IPS DF 4.7 (cell line): ENCODE measurements at regions not wholly inside any gene's neighbourhood (a gene's known extent, or its start where the extent isn't known, plus 50 kb on each side); places are given as distances from the start of the nearest gene placed in this dataset.
A peak's percentile ranks its signal among the peaks of the same experiment; 100 is the strongest.

Source experiments
- DNase-seq: peaks from one replicate; pipeline ENCODE4 v3.0.0-alpha.2; 2013; ENCODE audit warnings: low spot score; ENCODE audit errors: extremely low read depth

GRCh38 chr1:168960595-168960994, 145.9 kb upstream of the ATP1B1 start:
- no peak for DNase-seq

DNA sequence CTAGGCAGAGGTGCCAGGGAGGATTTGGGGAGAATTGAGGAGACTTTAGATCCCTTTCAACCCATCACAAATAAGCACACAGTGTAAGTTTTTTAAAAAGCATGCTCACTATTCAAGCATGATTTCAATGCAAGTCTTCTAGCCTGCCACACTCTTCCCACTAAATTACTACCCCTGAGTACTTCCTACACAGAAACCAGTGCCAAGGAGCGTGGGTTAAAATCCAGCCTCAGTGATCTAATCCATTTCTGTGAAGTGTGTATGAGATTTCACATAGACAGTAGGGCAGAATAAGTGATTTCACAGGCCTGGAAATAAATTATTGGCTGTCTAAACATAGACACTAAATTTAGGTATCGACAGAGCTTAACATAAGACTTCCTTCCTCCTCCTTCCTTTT, 142.9 kb upstream of the ATP1B1 start:
- no peak for DNase-seq

DNA sequence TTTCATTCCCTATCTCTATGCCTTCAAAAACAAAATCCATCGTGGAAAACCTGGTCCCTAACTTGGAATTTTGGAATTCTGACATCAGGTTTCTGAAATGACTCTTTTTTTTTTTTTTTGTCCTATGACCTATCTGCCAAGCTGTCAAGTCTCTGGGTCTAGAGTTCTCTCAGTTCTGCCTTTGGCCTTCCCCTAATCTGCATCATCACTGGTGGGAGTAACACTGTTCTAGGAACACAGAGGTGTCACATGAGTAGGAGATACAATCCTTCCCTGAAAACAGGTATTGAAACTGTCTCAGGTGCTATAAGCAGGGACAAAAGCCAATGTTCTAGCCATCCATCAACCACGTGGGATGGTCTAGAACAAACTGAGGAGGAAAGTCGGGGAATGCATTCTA, 142.0 kb upstream of the ATP1B1 start:
- no peak for DNase-seq

DNA sequence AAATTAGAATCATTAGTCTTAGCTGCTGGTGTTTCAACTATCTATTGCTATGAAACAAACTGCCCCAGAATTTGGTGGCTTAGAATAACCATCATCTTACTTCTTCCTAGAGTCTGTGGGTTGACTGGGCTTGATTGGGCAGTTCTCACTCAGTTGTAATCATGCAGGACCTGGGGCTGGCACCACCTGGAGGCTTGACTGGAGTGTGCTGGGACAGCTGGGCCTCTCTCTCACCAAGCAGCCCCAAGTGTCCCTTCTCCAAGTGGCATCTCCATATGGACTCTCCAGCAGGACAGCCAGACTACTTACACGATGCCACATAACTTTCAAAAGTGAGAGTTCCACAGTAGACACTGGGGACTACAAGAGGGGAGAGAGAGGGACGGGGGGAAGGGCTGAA, 140.3 kb upstream of the ATP1B1 start:
- DNase-seq: no peak

GRCh38 chr1:168966636-168967035, 139.9 kb upstream of the ATP1B1 start:
- DNase-seq: no peak

DNA sequence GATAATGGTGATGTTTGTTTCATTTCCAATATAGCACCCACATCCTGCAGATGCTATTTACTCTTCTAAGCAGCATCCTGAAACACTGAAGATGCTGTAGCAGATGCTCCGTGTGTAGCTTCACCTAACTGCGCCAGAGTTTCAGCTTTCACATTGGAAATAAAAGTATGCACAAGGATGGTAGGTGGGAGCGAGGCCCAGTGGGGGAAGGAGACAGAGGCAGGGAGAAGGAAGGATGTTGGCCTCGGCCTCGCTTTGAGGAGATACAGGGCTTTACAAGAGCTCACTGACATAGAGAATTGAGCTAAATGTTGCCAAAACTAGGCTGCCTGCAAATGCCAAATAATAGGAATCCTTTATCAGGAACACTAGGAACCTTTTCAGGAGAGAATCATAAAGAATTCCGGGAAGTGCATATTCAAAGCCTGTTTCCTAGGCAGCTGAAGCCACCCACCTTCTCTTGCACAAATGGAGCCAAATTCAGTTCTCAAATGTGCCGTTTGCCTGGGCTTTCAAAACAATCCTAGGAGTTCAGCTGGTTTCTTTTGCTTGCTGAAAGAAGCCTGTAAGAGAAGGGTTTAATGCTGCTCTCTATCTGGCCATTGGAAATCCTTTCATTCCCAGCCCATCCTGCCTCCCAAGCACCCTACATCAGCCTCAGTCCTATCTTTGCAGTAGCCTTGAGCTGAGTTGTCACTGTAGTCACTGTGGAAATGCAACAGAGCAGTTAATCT, 135.4 kb upstream of the ATP1B1 start:
- DNase-seq: no peak

DNA sequence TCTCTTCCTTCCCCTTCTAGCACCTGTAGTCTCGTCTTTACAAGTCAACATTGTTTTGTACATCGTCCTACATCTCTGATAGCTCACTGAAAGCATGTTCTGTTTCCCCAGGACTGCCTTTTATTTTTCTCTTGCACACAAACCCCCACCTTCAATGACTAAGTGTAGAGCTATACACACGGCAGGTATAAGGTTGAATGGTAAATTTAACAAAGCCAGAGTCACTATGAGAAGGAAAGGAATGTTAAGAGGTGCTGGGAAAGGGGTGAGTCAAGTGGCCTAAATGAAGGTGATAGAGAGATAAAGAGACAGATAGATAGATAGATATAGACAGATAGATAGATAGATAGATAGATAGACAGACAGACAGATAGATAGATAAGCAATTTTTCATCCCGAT, 134.3 kb upstream of the ATP1B1 start:
- DNase-seq: no peak

GRCh38 chr1:168972887-168973286, 133.6 kb upstream of the ATP1B1 start:
- no peak for DNase-seq

- no peak for DNase-seq
Observed at GRCh38 chr1:168974117-168974516, 132.4 kb upstream of the ATP1B1 start.

GRCh38 chr1:168974611-168975010, 131.9 kb upstream of the ATP1B1 start:
- no peak for DNase-seq

- DNase-seq: no peak
Observed at GRCh38 chr1:168976267-168976666, 130.2 kb upstream of the ATP1B1 start.

DNA sequence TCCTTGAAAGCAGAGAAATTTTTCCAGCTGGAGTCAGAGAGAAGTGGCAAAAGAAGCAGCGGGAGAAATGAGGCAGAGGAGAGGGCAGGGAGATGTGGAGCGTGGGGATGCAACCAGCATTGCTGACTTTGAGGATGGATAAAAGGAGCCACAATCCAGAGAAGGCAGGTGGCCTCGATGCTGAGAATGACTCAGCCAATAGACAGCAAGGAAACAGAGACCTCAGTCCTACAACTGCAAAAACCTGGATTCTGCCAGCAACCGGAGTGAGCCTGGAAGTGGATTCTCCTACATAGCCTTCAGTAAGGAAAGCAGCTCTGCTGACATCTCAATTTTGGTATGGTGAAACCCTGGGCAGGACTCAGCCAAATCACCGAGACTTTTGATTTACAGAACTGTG, 128.9 kb upstream of the ATP1B1 start:
- DNase-seq: peak; percentile 9

DNA sequence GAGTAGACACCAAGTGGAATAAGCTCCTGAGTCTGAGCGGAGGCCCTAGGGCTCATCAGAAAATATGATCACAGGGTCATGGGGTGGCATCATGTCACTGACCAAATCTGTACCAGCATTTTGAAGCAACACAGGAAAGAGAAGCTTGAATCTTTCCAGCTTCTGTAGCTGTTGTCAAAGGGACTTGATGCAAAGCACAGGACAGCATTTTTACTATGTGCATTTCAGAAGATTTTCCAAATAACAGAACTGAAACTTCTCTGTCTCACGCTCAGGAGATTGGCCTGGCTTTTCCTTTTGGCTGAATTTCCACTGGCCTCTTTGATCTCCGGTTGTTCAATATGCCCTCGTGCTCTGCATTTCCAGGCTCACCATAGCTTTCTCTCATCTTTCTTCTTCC, 127.2 kb upstream of the ATP1B1 start:
- DNase-seq: no peak

GRCh38 chr1:168980180-168980579, 126.3 kb upstream of the ATP1B1 start:
- no peak for DNase-seq

GRCh38 chr1:168980656-168981055, 125.8 kb upstream of the ATP1B1 start:
- DNase-seq: no peak

DNA sequence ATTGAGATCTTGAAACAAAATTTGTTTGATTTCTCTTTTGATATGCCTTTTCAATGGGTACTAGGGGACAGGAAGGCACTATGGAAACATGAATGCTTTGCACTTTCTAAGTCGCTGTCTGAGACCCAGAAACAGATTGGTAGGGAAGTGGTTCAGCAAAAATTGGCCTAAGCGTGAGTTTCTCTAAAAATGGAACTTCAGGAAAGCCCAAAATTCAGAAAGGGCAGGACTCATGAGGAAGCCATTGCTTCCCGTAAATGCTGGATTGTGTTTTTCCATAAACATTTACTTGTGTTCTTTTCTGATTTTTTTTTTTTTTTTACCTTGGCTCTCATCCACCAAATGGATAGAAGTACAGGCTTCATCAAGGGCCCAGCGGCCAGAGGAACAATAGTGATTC, 123.7 kb upstream of the ATP1B1 start:
- no peak for DNase-seq

GRCh38 chr1:168987330-168987729, 119.2 kb upstream of the ATP1B1 start:
- DNase-seq: no peak

DNA sequence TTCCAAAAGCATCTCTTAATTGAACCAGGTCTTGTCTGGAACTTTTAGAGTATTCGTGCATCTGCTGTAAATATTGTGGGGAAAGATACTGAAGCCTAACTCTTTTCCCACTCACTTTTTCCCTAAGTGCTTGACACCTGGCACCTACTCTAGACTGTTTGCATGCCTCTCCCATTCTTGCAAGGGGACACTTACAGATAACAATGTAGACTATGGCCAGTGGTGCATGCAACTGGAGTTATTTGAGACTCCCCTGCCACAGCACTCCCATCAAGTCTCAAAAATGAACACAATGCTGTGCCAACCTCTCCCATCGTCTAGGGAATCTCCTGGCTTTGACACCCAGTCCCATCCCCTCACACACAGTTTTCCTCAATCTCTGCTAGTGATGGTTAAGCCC, 118.6 kb upstream of the ATP1B1 start:
- no peak for DNase-seq

GRCh38 chr1:168989985-168990384, 116.5 kb upstream of the ATP1B1 start:
- DNase-seq: no peak

- DNase-seq: no peak
Observed at GRCh38 chr1:168991667-168992475, 114.6 kb upstream of the ATP1B1 start.

DNA sequence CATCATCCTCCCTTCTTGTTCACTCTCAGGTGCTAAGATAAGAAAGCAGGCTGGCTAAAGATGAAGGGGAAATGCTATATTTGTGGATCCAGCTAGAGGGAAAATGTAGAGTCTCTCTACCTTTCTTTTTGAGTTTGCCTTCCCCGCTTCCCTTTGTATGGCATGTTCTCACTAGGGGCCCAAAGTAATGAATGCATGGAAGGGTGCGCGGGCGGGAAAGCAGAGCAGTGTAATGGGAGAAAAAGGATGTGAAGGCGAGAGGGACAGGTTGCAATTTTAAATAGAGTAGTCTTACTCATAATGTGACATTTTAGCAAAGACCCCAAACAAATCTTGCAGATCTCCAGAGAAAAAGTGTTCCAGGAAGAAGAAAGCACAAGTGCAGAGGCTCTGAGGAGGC, 105.1 kb upstream of the ATP1B1 start:
- DNase-seq: no peak

DNA sequence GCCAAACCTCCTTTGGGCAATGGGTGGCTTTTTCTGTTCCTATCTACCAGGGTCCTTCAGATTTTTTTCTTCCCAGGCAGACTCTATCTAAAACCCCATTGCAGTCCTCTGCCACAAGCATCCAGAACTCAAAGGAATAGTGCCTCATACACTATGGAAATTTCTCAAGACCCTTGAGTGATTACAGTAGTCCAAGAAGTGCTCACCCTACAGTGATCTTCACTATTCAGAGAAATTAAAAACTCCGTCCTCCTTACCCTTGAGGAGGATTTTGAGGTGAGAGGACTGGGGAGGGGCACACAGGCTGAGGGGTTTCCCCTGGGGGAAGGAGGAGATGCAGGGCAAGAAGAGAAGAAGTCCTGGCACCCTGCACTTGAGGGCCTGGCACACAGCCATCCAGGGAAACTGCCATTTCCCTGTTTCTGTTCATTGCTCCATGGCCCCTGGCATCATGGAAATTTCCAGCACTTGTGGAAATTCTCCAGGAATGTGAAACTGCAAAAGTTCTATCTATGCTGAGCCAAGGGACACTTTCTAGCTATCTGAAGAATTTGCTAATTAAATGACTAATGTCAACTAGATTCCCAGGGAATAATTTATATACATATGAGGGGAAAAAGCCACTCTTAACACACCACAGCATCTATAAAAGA, 102.5 kb upstream of the ATP1B1 start:
- DNase-seq: no peak
